Activated naive CD4-positive, alpha-beta T cell (primary cell): ENCODE measurements at regions not wholly inside any gene's neighbourhood (a gene's known extent, or its start where the extent isn't known, plus 50 kb on each side); places are given as distances from the start of the nearest gene placed in this dataset.

ENCODE experiments used
- DNase-seq, 4 experiments: peaks; one replicate each; lab custom pipeline; 2025; lab: John Stamatoyannopoulos, UW

GRCh38 chr14:94717808-94718207 is 52.1 kb downstream of the GSC start:
- DNase-seq = no peak

- no peak for DNase-seq
Observed at GRCh38 chr14:94716976-94717375, 52.9 kb downstream of the GSC start.

GRCh38 chr14:94713115-94713514 is 56.8 kb downstream of the GSC start:
- DNase-seq = no peak

- DNase-seq = no peak
Observed at GRCh38 chr14:94710731-94711130, 59.2 kb downstream of the GSC start.

- no peak for DNase-seq
Observed at GRCh38 chr14:94707494-94707893, 62.4 kb downstream of the GSC start.

GRCh38 chr14:94706133-94706532 is 63.8 kb downstream of the GSC start:
- no peak for DNase-seq

GRCh38 chr14:94702629-94703028 is 67.3 kb downstream of the GSC start:
- no peak for DNase-seq

- no peak for DNase-seq
Observed at GRCh38 chr14:94701861-94702370, 68.0 kb downstream of the GSC start.

GRCh38 chr14:94700336-94700735 is 69.6 kb downstream of the GSC start:
- DNase-seq = no peak

GRCh38 chr14:94699831-94700230 is 70.1 kb downstream of the GSC start:
- DNase-seq = no peak

- no peak for DNase-seq
Observed at GRCh38 chr14:94697773-94698556, 71.9 kb downstream of the GSC start.

GRCh38 chr14:94696518-94696917 is 73.4 kb downstream of the GSC start:
- DNase-seq = no peak

- no peak for DNase-seq
Observed at GRCh38 chr14:94695231-94695630, 74.7 kb downstream of the GSC start.

GRCh38 chr14:94691660-94692034 is 78.3 kb downstream of the GSC start:
- no peak for DNase-seq

GRCh38 chr14:94690896-94691659 is 78.8 kb downstream of the GSC start:
- DNase-seq = no peak

GRCh38 chr14:94690486-94690885 is 78.3 kb downstream of the SERPINA3 start:
- DNase-seq = no peak

- DNase-seq = no peak
Observed at GRCh38 chr14:94689985-94690400, 77.8 kb downstream of the SERPINA3 start.

GRCh38 chr14:94689218-94689984 is 77.2 kb downstream of the SERPINA3 start:
- DNase-seq = peak; percentile 5 to 24 (median 6)

GRCh38 chr14:94686511-94687160 is 74.4 kb downstream of the SERPINA3 start:
- DNase-seq = no peak

- no peak for DNase-seq
Observed at GRCh38 chr14:94685681-94686485, 73.7 kb downstream of the SERPINA3 start.

- DNase-seq = no peak
Observed at GRCh38 chr14:94685166-94685581, 73.0 kb downstream of the SERPINA3 start.
